OCI-LY7 (cell line): ENCODE measurements at regions not wholly inside any gene's neighbourhood (a gene's known extent, or its start where the extent isn't known, plus 50 kb on each side); places are given as distances from the start of the nearest gene placed in this dataset.

ENCODE experiments used
- BruUV-seq: library from RNA; stranded (reverse); fragments of 400-500 nt; replicated peaks from 2 replicates; lab custom pipeline; 2021; lab: Mats Ljungman, UMichigan
- CTCF ChIA-PET: fragments of 300-600 bp; sonication (Branson Sonifier 250); formaldehyde crosslinking; loops from one replicate; lab custom pipeline; 2022; ENCODE audit warnings: antibody characterized with exemption; ENCODE audit not compliant: unreplicated experiment; lab: Charles Lee
- POLR2A ChIA-PET: fragments of 300-600 bp; sonication (Branson Sonifier 250); formaldehyde crosslinking; loops from one replicate; lab custom pipeline; 2022; ENCODE audit warnings: antibody characterized with exemption; lab: Charles Lee
- DNase-seq: peaks from one replicate; pipeline ENCODE4 v3.0.0-alpha.2; 2015; ENCODE audit warnings: low spot score
- H2AFZ ChIP-seq: fragments of 200-600 bp; sonication (generic), shearing (Covaris generic); 2 replicates; pipeline ENCODE4 v1.6.1; 2014; ENCODE audit warnings: mild to moderate bottlenecking, antibody characterized with exemption, low read length, moderate library complexity
- H3K27ac ChIP-seq: fragments of 200-600 bp; sonication (generic); 2 replicates; pipeline ENCODE4 v1.5.1; 2014; ENCODE audit warnings: mixed run types, low read depth, mild to moderate bottlenecking, moderate library complexity, low read length, inconsistent platforms; ENCODE audit not compliant: poor library complexity, severe bottlenecking
- H3K36me3 ChIP-seq: fragments of 200-600 bp; sonication (generic); 2 replicates; pipeline ENCODE4 v1.6.1; 2014; ENCODE audit warnings: mild to moderate bottlenecking, antibody characterized with exemption, low read length, moderate library complexity, mixed read lengths; ENCODE audit not compliant: insufficient read depth
- H3K4me1 ChIP-seq: fragments of 200-600 bp; sonication (generic); 2 replicates; pipeline ENCODE4 v1.5.1; 2014; ENCODE audit warnings: mild to moderate bottlenecking, low read length; ENCODE audit not compliant: insufficient read depth, poor library complexity, severe bottlenecking
- H3K4me2 ChIP-seq: fragments of 200-600 bp; sonication (generic); 2 replicates; pipeline ENCODE4 v1.6.1; 2014; ENCODE audit warnings: mild to moderate bottlenecking, low read length
- H3K4me3 ChIP-seq: fragments of 200-600 bp; sonication (generic); 2 replicates; pipeline ENCODE4 v1.5.1; 2014; ENCODE audit warnings: mild to moderate bottlenecking, low read depth, low read length; ENCODE audit not compliant: poor library complexity, severe bottlenecking
- H3K79me2 ChIP-seq: fragments of 200-600 bp; sonication (generic); 2 replicates; pipeline ENCODE4 v1.6.1; 2016; ENCODE audit warnings: low read depth, mild to moderate bottlenecking, low read length, moderate library complexity, mixed read lengths; ENCODE audit not compliant: insufficient read depth
- H3K9me2 ChIP-seq: fragments of 200-600 bp; sonication (generic); 2 replicates; pipeline ENCODE4 v1.6.1; 2016; ENCODE audit warnings: mild to moderate bottlenecking, low read length, mixed read lengths; ENCODE audit not compliant: insufficient read depth
- H3K9me3 ChIP-seq: fragments of 200-600 bp; sonication (generic); 2 replicates; pipeline ENCODE4 v1.6.1; 2014; ENCODE audit warnings: mild to moderate bottlenecking, mixed run types, low read length, mixed read lengths
- H4K20me1 ChIP-seq: fragments of 200-600 bp; sonication (generic); 2 replicates; pipeline ENCODE4 v1.6.1; 2014; ENCODE audit warnings: mild to moderate bottlenecking, antibody characterized with exemption, low read length, moderate library complexity, mixed read lengths; ENCODE audit not compliant: insufficient read depth
- EZH2phosphoT487 ChIP-seq: fragments of 200-600 bp; sonication (generic); IDR thresholded peaks from 2 replicates; pipeline ENCODE4 v1.6.1; 2018; ENCODE audit warnings: low read depth, borderline replicate concordance, mild to moderate bottlenecking, mixed run types, antibody characterized with exemption, low read length, moderate library complexity, mixed read lengths
- intact Hi-C: fragments of 100-400 bp; cut with micrococcal nuclease; formaldehyde crosslinking; loops from one replicate; pipeline ENCODE4 v1.10.0; 2022; ENCODE audit not compliant: unreplicated experiment
- TF ChIP-seq, protein P1 (sequence below): fragments of 200-600 bp; sonication (generic); conservative IDR thresholded peaks from 2 replicates; pipeline ENCODE4 v1.5.1; 2014; ENCODE audit warnings: mild to moderate bottlenecking, antibody characterized with exemption, low read length, moderate library complexity, mixed read lengths

DNA sequence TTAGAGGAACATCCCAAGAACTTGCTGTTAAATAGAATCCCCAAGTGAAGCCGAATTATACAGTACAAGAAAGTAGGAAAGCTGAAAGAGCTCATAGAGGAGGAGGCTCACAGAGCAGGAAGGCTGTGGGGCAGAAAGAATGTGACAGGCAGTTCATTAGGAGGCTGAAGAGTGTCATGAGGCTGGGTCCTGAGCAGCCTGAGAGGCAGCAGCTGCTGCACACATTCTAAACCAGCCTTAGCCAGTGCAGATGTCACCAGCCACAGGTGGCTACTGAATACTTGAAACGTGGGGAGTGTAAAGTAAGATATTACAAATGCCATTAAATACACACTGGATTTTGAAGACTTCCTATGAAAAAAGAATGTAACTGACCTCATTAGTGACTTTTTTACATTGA lies 490.2 kb upstream of the KLHL29 start:
- Histone ChIP-seq H3K79me2 (no peaks in the 10 kb centered on the region), H3K4me3 (no peak overlapping the region), H2AFZ (no peak overlapping the region), H3K4me1 (no peaks in the 10 kb centered on the region), H3K27ac (no peak overlapping the region), H4K20me1 (no peaks in the 10 kb centered on the region), H3K36me3 (no peaks in the 10 kb centered on the region), H3K9me2 (no peaks in the 10 kb centered on the region), H3K9me3 (no peaks in the 10 kb centered on the region), H3K4me2 (no peak overlapping the region)
- POLR2A ChIA-PET = interaction anchor here (0.7 kb wide), 1 partner anchor 1110 kb away, joined by 3 read pairs; no protein-coding TSS in a partner anchor
- no peak for TF ChIP-seq EZH2phosphoT487
- TF ChIP-seq, protein P1, sequence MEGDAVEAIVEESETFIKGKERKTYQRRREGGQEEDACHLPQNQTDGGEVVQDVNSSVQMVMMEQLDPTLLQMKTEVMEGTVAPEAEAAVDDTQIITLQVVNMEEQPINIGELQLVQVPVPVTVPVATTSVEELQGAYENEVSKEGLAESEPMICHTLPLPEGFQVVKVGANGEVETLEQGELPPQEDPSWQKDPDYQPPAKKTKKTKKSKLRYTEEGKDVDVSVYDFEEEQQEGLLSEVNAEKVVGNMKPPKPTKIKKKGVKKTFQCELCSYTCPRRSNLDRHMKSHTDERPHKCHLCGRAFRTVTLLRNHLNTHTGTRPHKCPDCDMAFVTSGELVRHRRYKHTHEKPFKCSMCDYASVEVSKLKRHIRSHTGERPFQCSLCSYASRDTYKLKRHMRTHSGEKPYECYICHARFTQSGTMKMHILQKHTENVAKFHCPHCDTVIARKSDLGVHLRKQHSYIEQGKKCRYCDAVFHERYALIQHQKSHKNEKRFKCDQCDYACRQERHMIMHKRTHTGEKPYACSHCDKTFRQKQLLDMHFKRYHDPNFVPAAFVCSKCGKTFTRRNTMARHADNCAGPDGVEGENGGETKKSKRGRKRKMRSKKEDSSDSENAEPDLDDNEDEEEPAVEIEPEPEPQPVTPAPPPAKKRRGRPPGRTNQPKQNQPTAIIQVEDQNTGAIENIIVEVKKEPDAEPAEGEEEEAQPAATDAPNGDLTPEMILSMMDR = no peak
- CTCF ChIA-PET = no interaction called here
- intact Hi-C loops = no loop called here
- no TSS peak for BruUV-seq
- no peak for DNase-seq

DNA sequence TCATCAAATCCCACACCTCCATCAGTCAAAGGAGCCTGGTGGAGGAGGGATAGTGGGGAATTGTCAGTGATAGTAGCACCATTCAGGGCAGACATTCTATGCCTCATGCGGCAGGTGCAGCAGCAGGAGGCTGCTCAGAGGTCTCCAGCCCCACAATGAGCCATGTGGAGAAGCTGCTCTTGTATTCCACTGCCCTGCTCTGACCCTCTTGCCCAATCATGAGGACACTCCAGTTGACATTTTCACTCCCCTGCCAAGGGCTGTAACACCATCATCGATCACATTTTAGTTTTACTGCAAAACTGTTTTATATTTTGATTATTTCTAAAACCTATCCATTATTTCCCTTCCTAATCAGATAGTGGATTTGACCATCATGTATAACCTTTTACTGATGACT lies 487.6 kb upstream of the KLHL29 start:
- Histone ChIP-seq H3K36me3 (no peaks in the 10 kb centered on the region), H3K27ac (no peak overlapping the region), H3K9me2 (no peaks in the 10 kb centered on the region), H3K9me3 (no peaks in the 10 kb centered on the region), H3K4me2 (no peak overlapping the region), H4K20me1 (no peaks in the 10 kb centered on the region), H2AFZ (no peak overlapping the region), H3K79me2 (no peaks in the 10 kb centered on the region), H3K4me3 (no peak overlapping the region), H3K4me1 (no peaks in the 10 kb centered on the region)
- TF ChIP-seq, protein P1 = no peak
- TF ChIP-seq EZH2phosphoT487 = no peak
- DNase-seq = no peak
- intact Hi-C loops = no loop called here
- POLR2A ChIA-PET = no interaction called here
- CTCF ChIA-PET = no interaction called here
- no TSS peak for BruUV-seq

DNA sequence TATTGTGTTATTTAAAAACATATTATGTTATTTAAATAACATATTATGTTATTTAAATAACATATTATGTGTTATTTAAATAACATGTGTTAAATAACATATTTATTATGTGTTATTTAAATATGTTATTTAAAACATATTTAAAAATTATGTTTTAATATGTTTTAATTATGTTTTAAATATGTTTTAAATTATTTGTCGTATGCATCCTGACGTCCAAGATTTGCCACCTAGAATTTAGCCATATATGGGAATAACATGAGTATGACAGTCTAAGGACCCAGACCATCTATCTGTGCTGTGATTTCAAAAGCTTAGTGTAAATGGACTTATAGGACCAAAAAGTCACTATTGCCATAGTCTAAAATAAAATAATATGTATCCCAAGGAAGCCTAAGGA lies 484.3 kb upstream of the KLHL29 start:
- TF ChIP-seq EZH2phosphoT487 = no peak
- TF ChIP-seq, protein P1 = no peak
- no peak for DNase-seq
- H3K9me3 ChIP-seq = no peaks in the 10 kb centered on the region
- H4K20me1 ChIP-seq = no peaks in the 10 kb centered on the region
- H3K4me1 ChIP-seq = no peaks in the 10 kb centered on the region
- no peak overlapping the region for H3K4me3 ChIP-seq
- CTCF ChIA-PET = no interaction called here
- H3K9me2 ChIP-seq = no peaks in the 10 kb centered on the region
- no TSS peak for BruUV-seq
- no peak overlapping the region for H3K27ac ChIP-seq
- no peaks in the 10 kb centered on the region for H3K79me2 ChIP-seq
- POLR2A ChIA-PET = no interaction called here
- H3K4me2 ChIP-seq = no peak overlapping the region
- no peak overlapping the region for H2AFZ ChIP-seq
- intact Hi-C loops = no loop called here
- no peaks in the 10 kb centered on the region for H3K36me3 ChIP-seq
